Calu3 (cell line): ENCODE measurements at regions not wholly inside any gene's neighbourhood (a gene's known extent, or its start where the extent isn't known, plus 50 kb on each side); places are given as distances from the start of the nearest gene placed in this dataset.

Source experiments
- BruUV-seq: library from RNA; stranded (reverse); fragments of 400-500 nt; replicated peaks from 2 replicates; lab custom pipeline; 2021; lab: Mats Ljungman, UMichigan
- CTCF ChIA-PET: fragments of 300-600 bp; sonication (Branson Sonifier 250); formaldehyde crosslinking; loops from one replicate; lab custom pipeline; 2022; ENCODE audit warnings: antibody characterized with exemption; lab: Charles Lee
- DNase-seq: peaks from one replicate; pipeline ENCODE4 v3.0.0; 2022
- H3K27ac Mint-ChIP-seq: one replicate; pipeline ENCODE4 v1.8.0; 2022; ENCODE audit warnings: mixed read lengths; ENCODE audit not compliant: unreplicated experiment
- H3K27me3 Mint-ChIP-seq: one replicate; pipeline ENCODE4 v1.8.0; 2022; ENCODE audit warnings: mixed read lengths; ENCODE audit not compliant: unreplicated experiment
- H3K36me3 Mint-ChIP-seq: one replicate; pipeline ENCODE4 v1.8.0; 2022; ENCODE audit warnings: mild to moderate bottlenecking, moderate library complexity, mixed read lengths; ENCODE audit not compliant: insufficient read depth, unreplicated experiment
- H3K4me1 Mint-ChIP-seq: one replicate; pipeline ENCODE4 v1.8.0; 2022; ENCODE audit warnings: mild to moderate bottlenecking, low read depth, mixed read lengths; ENCODE audit not compliant: unreplicated experiment
- H3K4me3 Mint-ChIP-seq: one replicate; pipeline ENCODE4 v1.8.0; 2022; ENCODE audit warnings: mild to moderate bottlenecking, low read depth, moderate library complexity, mixed read lengths; ENCODE audit not compliant: unreplicated experiment
- H3K9me3 Mint-ChIP-seq: one replicate; pipeline ENCODE4 v1.8.0; 2022; ENCODE audit warnings: low read depth, mixed read lengths; ENCODE audit not compliant: unreplicated experiment
- CTCF ChIP-seq: fragments of 200-600 bp; IDR thresholded peaks from one replicate; pipeline ENCODE4 v1.8.0; 2022; ENCODE audit warnings: antibody characterized with exemption; ENCODE audit not compliant: unreplicated experiment
- intact Hi-C: fragments of 100-400 bp; cut with micrococcal nuclease; formaldehyde crosslinking; loops from one replicate; pipeline ENCODE4 v1.10.0; 2022; ENCODE audit not compliant: unreplicated experiment

- no peaks in the 10 kb centered on the region for H3K9me3 Mint-ChIP-seq
- CTCF ChIA-PET = no interaction called here
- no TSS peak for BruUV-seq
- TF ChIP-seq CTCF = no peak
- DNase-seq = no peak
- H3K4me3 Mint-ChIP-seq = no peak overlapping the region
- H3K27me3 Mint-ChIP-seq = no peaks in the 10 kb centered on the region
- no peak overlapping the region for H3K27ac Mint-ChIP-seq
- H3K4me1 Mint-ChIP-seq = no peaks in the 10 kb centered on the region
- no peaks in the 10 kb centered on the region for H3K36me3 Mint-ChIP-seq
- intact Hi-C loops = no loop called here
Observed at GRCh38 chr1:31127266-31127665, 61.7 kb upstream of the PUM1 start.

- Mint-ChIP-seq H3K9me3 (no peaks in the 10 kb centered on the region), H3K4me1 (no peaks in the 10 kb centered on the region), H3K36me3 (no peaks in the 10 kb centered on the region), H3K27me3 (no peaks in the 10 kb centered on the region), H3K4me3 (no peak overlapping the region), H3K27ac (no peak overlapping the region)
- BruUV-seq = no TSS peak
- no peak for TF ChIP-seq CTCF
- DNase-seq = no peak
- intact Hi-C loops = no loop called here
- CTCF ChIA-PET = interaction anchor here (0.5 kb wide), 1 partner anchor 213 kb away, joined by 3 read pairs; no protein-coding TSS in a partner anchor
Observed at GRCh38 chr1:31122741-31123140, 57.2 kb upstream of the PUM1 start.

- Mint-ChIP-seq H3K27me3 (no peaks in the 10 kb centered on the region), H3K4me3 (no peak overlapping the region), H3K27ac (no peak overlapping the region), H3K4me1 (no peaks in the 10 kb centered on the region), H3K36me3 (no peaks in the 10 kb centered on the region), H3K9me3 (no peaks in the 10 kb centered on the region)
- TF ChIP-seq CTCF = no peak
- CTCF ChIA-PET = interaction anchor here (0.5 kb wide), 1 partner anchor 212 kb away, joined by 3 read pairs; no protein-coding TSS in a partner anchor
- no peak for DNase-seq
- no TSS peak for BruUV-seq
- intact Hi-C loops = no loop called here
Observed at GRCh38 chr1:31122101-31122735, 56.7 kb upstream of the PUM1 start.

GRCh38 chr1:31120783-31121180, 55.3 kb upstream of the PUM1 start:
- Mint-ChIP-seq H3K9me3 (no peaks in the 10 kb centered on the region), H3K4me1 (no peaks in the 10 kb centered on the region), H3K27ac (no peak overlapping the region), H3K36me3 (no peaks in the 10 kb centered on the region), H3K27me3 (peaks cover 13% of the 10 kb centered on the region), H3K4me3 (no peak overlapping the region)
- no peak for DNase-seq
- no peak for TF ChIP-seq CTCF
- no TSS peak for BruUV-seq
- CTCF ChIA-PET = no interaction called here
- intact Hi-C loops = no loop called here
